GM18873 (cell line): ENCODE measurements at regions not wholly inside any gene's neighbourhood (a gene's known extent, or its start where the extent isn't known, plus 50 kb on each side); places are given as distances from the start of the nearest gene placed in this dataset.
"Not testable (repeated sequence)": the region's sequence is repeated elsewhere in the genome, so short reads cannot be mapped to it uniquely, and the experiment has no call there.

Source experiments
- ATAC-seq: cut with Tn5 transposase; IDR thresholded peaks from one replicate; pipeline ENCODE4 v1.9.1; 2021; ENCODE audit warnings: mild to moderate bottlenecking, moderate library complexity, moderate number of reproducible peaks; ENCODE audit not compliant: unreplicated experiment, low FRiP score

DNA sequence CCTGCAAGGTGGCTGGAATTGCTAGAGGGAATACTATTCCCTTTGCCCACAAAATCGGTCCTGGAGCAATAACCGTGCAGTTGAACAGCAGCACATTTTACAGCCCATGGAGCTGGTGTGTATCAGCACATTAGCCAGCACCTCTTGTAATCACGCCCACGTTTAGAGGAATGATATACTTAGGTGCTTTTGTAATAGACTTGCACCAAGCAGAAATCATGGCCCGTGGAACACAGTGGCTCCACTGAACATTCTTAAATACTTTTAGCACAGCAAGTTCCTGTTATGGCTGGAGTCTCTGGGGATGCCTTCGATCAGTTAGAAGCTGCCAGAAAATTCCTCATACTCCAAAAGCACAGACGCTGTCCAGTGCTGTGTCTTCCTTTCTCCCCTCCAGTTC is 218.1 kb upstream of the FAM78B start:
- no peak for ATAC-seq

DNA sequence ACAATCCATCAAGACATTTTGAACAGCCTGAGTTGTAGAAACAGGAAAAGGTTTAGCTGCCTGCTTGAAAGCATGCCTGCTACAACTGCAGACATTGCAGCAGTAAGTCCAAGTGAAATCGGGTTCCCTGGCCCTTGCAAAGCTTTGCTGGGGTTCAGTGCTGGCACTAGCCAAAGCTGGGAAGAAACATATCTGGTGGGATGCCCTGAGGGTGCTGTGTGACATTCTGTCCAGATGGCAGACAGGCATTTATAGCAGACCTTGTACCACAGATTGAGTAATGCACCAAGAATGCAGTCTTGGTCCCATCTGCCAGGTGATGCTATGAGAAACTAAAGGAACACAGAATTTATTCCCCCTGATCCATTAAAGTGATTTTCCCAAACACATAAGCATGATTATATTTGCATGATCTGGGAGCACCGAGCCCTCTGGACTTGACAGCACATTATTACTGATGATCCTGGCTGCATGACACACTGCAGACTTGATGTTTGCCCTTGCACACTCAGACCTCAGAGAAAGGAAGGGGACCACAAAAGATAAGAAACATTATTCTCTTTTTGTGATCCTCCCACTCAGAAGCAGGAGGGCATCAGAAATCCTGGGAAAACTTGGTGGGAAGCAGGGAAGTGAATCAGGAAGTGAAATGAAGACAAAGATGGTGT is 223.7 kb upstream of the FAM78B start:
- ATAC-seq: no peak

DNA sequence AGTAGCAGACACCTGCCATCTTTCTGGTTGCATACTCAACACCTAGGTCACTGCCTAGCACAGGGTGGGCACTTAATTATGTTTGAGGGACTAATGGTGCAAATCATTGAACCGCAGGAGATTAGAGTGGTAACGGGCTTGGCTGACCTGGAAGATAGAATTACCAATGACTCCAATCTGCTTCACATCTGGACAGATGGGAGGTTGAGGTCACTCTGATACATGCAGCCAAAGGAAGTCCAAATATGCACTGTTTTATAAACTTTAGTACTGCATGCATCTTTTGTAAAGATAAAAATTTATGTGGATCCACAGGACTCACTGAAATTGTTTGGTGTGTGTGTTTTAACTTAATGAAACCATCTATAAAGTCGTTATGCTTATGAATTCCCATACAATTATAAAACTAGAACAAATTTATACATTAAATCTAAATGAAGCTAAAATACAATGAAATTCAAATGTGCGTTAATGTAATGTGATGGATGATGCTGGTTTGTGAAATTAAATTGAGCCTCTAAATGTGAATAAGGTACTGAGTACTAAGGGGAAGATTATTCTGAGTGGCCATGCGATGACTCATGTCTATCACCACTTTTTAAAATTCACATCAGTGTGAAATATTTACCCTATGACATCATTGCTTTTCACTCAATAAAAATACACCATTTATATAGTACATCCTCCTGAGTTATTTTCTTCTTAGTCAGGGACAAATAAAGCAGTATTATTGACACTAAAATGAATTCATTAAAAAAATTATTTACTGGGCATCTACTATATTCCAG is 224.7 kb upstream of the FAM78B start:
- no peak for ATAC-seq

DNA sequence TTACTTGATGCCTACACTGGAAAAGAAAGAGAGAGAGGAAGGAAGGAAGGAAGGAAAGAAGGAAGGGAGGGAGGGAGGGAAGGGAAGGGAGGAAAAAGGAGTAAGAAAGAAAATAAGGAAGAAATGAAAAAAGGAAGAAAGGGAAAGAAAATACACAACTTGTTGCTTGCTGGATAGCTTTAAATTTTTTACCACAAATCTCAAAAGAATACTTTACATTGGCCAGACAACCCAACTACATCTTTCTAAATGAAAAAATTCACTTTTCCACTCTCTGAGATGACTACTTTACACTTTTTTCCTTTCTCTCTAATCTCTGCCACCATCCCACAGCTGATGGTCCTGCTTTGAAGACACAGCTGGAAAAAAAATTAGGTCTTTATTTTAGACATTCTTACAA is 228.9 kb upstream of the FAM78B start:
- ATAC-seq: no peak

DNA sequence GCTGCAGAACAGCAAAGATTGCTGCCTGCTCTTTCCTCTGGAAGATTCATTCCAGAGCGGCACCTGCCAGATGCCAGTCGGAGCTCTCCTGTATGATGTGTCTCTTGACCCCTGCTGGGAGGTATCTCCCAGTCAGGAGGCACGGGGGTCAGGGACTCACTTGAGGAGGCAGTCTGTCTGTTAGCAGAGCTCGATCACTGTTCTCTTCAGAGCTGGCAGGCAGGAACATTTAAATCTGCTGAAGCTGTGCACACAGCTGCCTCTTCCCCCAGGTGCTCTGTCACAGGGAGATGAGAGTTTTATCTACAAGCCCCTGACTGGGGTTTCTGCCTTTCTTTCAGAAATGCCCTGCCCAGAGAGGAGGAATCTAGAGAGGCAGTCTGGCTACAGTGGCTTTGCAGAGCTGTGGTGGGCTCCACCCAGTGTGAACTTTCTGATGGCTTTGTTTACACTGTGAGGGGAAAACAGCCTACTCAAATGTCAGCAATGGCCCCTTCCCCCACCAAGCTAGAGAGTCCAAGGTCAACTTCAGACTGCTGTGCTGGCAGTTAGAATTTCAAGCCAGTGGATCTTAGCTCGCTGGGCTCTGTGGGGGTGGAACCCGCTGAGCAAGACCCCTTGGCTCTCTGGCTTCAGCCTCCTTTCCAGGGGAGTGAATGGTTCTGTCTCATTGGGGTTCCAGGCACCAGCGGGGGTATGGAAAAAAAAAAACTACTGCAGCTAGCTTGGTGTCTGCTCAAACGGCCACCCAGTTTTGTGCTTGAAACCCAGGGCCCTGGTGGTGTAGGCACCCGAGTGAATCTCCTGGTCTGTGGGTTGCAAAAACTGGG is 242.7 kb upstream of the FAM78B start:
- not testable (repeated sequence) for ATAC-seq

DNA sequence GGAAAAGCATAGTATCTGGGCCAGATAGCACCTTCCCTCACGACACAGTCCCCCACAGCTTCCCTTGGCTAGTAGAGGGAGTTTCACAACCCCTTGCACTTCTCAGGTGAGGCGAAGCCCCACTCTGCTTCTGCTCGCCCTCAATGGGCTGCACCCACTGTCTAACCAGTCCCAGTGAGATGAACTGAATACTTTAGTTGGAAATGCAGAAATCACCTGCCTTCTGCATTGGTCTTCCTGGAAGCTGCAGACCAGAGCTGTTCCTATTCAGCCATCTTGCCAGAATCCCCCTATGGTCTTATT is 243.2 kb upstream of the FAM78B start:
- no peak for ATAC-seq

DNA sequence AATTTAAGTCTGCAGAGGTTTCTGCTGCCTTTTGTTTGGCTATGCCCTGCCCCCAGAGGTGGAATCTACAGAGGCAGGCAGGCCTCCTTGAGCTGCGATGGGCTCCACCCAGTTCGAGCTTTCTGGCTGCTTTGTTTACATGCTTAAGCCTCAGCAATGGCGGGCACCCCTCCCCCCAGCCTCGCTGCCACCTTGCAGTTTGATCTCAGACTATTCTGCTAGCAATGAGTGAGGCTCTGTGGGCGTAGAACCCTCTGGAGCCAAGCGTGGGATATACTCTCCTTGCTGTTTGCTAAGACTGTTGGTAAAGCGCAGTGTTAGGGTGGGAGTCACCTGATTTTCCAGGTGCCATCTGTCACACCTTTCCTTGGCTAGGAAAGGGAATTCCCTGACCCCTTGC is 250.0 kb upstream of the FAM78B start:
- ATAC-seq: not testable (repeated sequence)

DNA sequence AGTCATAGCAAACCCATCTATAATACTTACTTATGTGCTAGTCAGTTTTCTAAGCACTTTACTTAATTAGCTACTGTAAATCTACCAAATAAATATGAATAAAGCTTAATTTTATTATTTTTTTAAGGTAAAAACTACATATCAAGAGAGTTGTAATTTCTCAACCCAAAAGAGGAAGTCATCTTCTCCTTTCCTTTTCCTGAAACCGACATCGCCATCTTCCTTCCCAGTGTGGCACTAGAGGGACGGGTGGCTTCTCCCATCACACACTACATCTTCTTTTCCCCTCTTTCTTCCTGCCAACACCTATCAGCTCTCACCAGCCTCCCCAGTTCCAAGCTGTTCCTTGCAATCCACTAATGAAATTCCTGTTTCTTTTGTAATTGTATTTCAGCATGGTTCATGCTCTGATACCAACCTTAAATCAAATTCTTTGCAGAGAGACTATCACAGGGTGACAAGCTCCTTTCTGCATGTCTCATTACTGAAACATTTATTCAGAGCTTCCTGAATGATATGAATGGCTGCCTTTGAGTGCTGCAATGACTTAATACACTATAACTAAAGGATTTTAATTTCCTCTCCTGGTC is 251.6 kb upstream of the FAM78B start:
- ATAC-seq: no peak

DNA sequence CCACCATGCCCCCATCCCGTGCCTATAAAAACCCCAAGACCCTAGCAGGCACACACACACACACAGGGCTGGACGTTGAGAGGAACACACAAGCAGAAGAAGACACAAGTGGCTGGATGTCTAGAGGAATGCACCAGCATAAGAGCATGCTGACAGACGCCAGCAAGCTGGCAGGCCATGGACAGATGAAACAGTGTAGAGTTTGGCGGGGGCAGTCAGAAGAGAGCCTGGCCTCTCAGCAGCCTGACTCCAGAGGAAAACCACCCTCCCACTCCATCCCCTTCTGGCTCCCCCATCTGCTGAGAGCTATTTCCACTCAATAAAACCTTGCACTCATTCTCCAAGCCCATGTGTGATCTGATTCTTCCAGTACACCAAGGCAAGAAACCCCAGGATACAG is 255.8 kb upstream of the FAM78B start:
- not testable (repeated sequence) for ATAC-seq

DNA sequence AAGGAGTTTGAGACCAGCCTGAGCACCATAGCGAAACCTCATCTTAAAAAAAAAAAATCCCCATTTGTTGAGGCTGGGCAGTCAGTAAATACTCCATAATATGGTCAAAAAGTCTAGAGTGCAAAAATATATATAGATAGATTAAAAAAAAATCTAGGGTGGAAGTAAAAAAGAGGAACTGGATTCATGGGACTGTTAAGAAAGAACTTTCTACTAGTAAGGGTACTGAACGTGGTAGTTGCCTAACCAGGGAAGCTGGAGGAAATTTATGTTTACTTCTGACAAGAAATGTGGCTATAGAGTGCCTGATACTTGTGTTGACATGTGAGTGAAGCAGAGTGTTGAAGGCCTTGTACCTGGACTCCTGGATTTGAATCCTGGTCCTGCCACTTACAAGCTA is 265.9 kb upstream of the FAM78B start:
- no peak for ATAC-seq

DNA sequence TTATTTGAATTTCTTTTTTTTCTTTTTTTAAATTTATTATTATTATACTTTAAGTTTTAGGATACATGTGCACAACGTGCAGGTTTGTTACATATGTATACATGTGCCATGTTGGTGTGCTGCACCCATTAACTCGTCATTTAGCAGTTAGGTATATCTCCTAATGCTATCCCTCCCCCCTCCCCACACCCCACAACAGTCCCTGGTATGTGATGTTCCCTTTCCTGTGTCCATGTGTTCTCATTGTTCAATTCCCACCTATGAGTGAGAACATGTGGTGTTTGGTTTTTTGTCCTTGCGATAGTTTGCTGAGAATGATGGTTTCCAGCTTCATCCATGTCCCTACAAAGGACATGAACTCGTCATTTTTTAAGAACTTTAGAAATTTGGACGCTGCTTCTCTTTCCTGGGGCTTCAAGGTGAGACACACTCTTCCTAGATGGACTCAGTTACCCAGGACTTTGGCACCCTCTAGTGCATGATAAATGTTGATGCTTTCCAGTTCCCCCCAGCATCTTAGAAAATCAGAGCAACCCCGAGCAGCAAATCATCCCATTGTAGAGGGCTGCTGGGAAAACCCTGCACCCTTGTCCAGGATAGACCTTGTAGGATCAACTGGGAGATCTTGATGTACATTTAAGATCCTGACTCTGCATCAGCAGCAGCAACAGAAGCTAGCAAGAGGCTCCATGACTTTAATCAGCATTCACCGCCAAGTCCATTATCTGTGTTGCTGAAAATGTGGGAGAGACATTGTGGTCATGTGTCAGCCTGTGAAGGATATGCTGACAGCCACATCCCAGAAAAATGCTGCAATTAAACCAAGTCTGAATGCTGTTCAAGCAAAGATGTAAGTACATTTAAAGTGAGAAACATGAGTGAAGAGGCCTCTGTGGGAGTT is 266.9 kb upstream of the FAM78B start:
- not testable (repeated sequence) for ATAC-seq

DNA sequence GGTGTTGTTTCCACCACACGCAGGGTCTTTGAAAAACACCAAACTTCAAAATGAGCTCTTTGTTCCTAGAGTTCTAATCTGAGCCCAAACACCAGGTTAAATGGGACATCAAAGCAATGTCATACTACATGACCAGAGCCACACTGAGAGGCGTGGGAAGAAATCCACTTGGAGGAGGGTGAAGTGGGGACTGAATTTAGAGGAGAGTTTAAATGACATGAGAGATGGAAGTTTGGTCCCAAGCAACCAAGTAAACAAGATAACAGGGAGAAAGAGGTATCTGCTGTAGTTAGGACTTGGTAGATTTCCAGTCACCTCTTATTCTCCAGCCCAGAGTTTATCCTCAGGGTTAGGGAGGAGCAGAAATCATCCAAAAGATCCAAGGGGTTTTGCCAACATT is 290.9 kb upstream of the FAM78B start:
- ATAC-seq: no peak

DNA sequence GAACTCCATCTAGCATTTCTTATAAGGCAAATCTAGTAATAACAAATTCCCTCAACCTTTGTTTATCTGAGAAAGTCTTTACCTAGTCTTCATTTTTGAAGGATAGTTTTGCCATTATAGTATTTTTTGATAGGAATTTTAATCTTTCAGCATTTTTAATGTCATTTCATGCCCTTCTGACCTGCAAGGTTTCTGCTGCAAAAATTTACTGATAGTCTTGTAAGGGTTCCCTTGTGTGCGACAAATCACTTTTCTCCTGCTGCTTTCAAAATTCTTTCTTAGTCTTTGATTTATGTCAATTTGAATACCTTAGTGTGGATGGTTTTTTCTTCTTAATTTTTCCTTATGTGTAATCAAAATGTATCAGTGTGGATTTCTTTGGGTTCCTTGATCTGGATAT is 297.5 kb upstream of the FAM78B start:
- ATAC-seq: no peak

DNA sequence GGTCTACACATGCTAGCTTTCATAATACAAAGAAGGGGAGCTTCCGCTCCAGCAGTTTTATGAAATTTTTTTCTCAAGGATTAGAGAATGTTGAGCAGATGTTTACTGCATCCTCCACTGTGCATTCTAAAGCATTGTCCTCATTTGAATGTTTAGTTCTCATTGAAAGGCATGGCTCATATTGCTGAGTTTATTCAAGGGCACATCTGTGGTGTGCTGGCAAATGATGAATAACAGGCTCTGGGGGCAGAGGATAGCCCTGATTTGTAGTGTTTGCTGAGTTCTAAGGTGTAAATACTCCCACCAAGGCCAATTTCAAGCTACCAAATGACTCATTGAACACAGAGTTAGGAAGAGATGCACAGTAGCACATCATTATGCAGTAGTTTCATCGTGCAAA is 303.2 kb upstream of the FAM78B start:
- ATAC-seq: no peak

DNA sequence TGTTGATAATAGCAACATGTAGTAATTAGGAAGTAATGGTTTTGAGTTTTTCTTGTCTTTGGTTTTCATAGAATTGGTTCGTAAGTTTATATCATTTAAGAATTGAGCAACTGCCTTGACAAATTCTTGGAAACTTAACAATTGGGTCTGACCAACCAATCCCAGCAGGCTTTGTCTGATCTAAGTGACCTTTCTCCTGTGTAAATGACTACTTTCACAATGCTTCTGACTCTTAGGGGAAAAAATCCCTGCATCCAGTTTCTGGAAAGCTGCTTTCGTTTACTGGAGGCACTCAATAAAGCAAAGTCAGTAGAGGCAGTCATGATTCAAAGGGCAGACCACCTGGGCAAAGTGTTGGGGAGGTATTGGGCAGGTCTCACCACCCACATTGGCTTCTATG is 303.6 kb upstream of the FAM78B start:
- no peak for ATAC-seq

DNA sequence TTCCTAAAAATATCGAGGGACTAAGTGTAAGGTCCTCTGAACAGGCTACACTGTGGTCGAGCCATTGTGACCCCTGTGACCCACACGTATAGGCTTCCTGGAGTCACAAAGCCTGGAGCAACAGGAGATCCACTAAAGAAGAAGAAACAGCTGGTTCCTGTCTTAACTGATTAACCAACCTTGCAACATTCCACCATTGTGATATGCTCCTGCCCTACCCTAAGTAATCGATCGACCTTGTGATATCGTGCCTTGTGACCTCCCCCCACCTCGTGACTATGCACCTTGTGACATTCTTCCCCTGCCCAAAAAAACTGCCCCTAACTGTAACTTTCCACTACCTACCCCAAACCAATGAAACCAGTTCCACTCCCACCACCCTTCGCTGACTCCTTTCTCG is 304.6 kb upstream of the FAM78B start:
- no peak for ATAC-seq

DNA sequence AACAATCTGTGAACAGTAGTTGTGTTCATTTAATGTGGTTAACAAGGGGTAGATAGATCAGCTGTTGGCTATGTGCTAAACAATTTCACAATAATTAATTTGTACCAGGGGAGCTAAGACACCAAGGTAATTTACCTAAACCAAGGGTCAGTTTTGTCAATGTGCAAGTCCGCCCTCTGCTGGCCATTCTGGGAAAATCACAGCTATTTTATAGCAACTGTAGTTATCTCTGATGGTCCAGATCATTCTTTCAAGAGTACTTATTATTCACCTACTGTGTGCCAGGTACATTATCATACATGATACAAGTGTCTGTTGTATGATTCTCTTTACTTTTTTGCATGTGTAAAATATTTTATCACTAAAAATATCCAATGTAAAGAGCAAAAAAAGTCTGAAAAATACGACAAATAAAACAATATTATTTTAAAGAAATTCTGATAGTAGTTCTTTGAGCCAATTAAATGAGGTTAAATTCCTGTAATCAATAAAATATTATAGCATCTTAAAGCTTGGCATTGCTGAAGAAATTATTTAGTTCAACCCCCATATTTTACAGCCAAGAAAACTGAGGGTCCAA is 312.3 kb upstream of the FAM78B start:
- no peak for ATAC-seq

DNA sequence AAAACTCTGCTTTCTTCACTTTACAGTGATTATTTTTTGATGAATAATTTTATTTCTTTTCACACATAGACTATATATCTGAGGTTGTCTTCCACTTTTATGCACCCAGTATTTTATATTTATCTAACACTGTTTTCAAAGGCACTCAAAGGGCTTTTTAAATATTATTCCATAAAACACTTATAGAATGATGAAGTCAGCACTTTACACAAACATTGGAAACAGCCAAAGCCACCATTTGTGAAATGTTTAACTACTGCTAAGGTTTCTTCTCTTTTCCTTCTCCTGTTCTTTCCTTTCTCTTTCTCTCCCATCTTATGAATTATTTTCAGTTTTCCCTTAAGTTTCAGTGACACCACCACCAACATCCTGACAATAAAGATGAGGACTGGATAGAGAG is 317.7 kb upstream of the FAM78B start:
- ATAC-seq: no peak

DNA sequence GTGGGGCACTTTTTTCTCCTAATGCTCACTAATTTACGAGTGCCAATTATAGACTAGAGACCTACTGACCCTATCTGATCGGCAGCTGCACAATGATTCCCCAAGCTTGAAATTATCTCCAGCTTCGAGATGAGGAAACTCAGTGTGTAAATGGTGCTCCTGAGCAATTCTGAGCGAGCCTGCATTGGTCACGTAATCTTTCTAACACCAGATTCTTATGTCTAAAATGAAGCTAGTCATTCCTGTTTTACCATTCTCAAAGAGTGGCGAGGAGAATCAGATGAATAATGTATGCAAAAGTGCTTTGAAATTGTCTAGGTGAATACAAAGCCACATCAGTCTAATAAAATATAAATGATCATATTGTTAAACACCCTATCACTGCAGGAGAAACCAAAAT is 318.1 kb upstream of the FAM78B start:
- ATAC-seq: no peak

DNA sequence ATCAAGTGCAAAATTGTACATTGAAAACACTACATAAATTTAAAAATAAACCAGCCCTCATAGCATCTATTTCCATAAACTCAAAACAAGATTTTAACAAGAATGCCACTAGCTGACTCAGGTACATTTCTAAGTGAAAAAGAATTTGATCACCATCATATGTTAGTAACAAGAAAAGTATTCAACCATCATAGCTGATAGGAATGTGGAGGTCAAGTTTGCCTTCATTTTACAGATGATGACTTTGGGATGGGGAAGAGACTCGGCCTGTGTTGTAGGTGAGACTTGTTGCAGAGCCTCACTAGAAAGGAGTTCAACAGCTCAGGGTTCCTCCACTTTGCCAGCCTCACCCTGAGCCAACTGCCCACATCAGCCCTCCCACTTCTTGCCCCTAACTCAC is 318.8 kb upstream of the FAM78B start:
- ATAC-seq: no peak
